ENCODE measurements at regions not wholly inside any gene's neighbourhood (a gene's known extent, or its start where the extent isn't known, plus 50 kb on each side); places are given as distances from the start of the nearest gene placed in this dataset.
"Not testable (repeated sequence)": the region's sequence is repeated elsewhere in the genome, so short reads cannot be mapped to it uniquely, and the experiment has no call there.

- TF ChIP-seq, protein P1, sequence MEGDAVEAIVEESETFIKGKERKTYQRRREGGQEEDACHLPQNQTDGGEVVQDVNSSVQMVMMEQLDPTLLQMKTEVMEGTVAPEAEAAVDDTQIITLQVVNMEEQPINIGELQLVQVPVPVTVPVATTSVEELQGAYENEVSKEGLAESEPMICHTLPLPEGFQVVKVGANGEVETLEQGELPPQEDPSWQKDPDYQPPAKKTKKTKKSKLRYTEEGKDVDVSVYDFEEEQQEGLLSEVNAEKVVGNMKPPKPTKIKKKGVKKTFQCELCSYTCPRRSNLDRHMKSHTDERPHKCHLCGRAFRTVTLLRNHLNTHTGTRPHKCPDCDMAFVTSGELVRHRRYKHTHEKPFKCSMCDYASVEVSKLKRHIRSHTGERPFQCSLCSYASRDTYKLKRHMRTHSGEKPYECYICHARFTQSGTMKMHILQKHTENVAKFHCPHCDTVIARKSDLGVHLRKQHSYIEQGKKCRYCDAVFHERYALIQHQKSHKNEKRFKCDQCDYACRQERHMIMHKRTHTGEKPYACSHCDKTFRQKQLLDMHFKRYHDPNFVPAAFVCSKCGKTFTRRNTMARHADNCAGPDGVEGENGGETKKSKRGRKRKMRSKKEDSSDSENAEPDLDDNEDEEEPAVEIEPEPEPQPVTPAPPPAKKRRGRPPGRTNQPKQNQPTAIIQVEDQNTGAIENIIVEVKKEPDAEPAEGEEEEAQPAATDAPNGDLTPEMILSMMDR (IDR thresholded peaks at IDR 0.05; ENCODE audit: insufficient read depth, low read length, poor library complexity, severe bottlenecking), result no peak
- H3K36me3 ChIP-seq (ENCODE audit: control insufficient read depth, insufficient read depth, low read length), result no peaks in the 10 kb centered on the region
- H3K27me3 ChIP-seq (replicated peaks; ENCODE audit: control insufficient read depth, insufficient read depth, low read length), result no peaks in the 10 kb centered on the region
- no peak overlapping the region for H3K4me3 ChIP-seq (replicated peaks; ENCODE audit: low read depth, low read length)
- DNase-seq (ENCODE audit: extremely low read depth, insufficient read length), result no peak
These were observed 174.2 kb upstream of the ATP10A start for GRCh38 chr15:26037369-26037768.

GRCh38 chr15:26033493-26033892 lies 170.4 kb upstream of the ATP10A start:
- no peak for DNase-seq (ENCODE audit: extremely low read depth, insufficient read length)
- H3K27me3 ChIP-seq (replicated peaks; ENCODE audit: control insufficient read depth, insufficient read depth, low read length), result no peaks in the 10 kb centered on the region
- TF ChIP-seq, protein P1 (IDR thresholded peaks at IDR 0.05; ENCODE audit: insufficient read depth, low read length, poor library complexity, severe bottlenecking), result no peak
- H3K4me3 ChIP-seq (replicated peaks; ENCODE audit: low read depth, low read length), result no peak overlapping the region
- H3K36me3 ChIP-seq (ENCODE audit: control insufficient read depth, insufficient read depth, low read length), result no peaks in the 10 kb centered on the region

GRCh38 chr15:26032162-26032846 lies 169.2 kb upstream of the ATP10A start:
- Histone ChIP-seq H3K27me3 (replicated peaks; ENCODE audit: control insufficient read depth, insufficient read depth, low read length) (no peaks in the 10 kb centered on the region), H3K36me3 (ENCODE audit: control insufficient read depth, insufficient read depth, low read length) (no peaks in the 10 kb centered on the region), H3K4me3 (replicated peaks; ENCODE audit: low read depth, low read length) (no peak overlapping the region)
- TF ChIP-seq, protein P1 (IDR thresholded peaks at IDR 0.05; ENCODE audit: insufficient read depth, low read length, poor library complexity, severe bottlenecking), result no peak
- DNase-seq (ENCODE audit: extremely low read depth, insufficient read length), result no peak

- H3K4me3 ChIP-seq (replicated peaks; ENCODE audit: low read depth, low read length); H3K27me3 ChIP-seq (replicated peaks; ENCODE audit: control insufficient read depth, insufficient read depth, low read length); H3K36me3 ChIP-seq (ENCODE audit: control insufficient read depth, insufficient read depth, low read length); DNase-seq (ENCODE audit: extremely low read depth, insufficient read length): not testable (repeated sequence)
These were observed 166.5 kb upstream of the ATP10A start for GRCh38 chr15:26029586-26029985.

DNA sequence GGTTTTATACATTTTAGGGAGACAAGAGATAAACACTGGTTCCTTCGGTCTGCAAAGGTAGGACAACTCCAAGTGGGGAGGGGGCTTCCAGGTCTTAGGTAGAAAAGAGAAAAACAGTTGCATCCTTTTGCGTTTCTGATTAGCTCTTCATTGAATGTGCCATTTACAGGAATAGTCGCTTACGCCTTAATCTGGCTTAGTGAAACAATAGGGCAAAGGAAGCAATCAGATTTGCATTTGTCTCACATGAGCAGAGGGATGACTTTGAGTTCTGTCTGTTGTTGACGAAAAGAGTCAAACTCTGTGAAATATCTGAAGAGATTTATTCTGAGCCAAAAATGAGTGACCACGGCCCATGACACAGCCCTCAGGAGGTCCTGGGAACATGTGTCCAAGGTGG lies 166.0 kb upstream of the ATP10A start:
- no peaks in the 10 kb centered on the region for H3K27me3 ChIP-seq (replicated peaks; ENCODE audit: control insufficient read depth, insufficient read depth, low read length)
- no peaks in the 10 kb centered on the region for H3K36me3 ChIP-seq (ENCODE audit: control insufficient read depth, insufficient read depth, low read length)
- no peak overlapping the region for H3K4me3 ChIP-seq (replicated peaks; ENCODE audit: low read depth, low read length)
- DNase-seq (ENCODE audit: extremely low read depth, insufficient read length), result no peak
- TF ChIP-seq, protein P1 (IDR thresholded peaks at IDR 0.05; ENCODE audit: insufficient read depth, low read length, poor library complexity, severe bottlenecking), result no peak

GRCh38 chr15:26028086-26028740 lies 165.1 kb upstream of the ATP10A start:
- Histone ChIP-seq H3K4me3 (replicated peaks; ENCODE audit: low read depth, low read length) (no peak overlapping the region), H3K36me3 (ENCODE audit: control insufficient read depth, insufficient read depth, low read length) (no peaks in the 10 kb centered on the region), H3K27me3 (replicated peaks; ENCODE audit: control insufficient read depth, insufficient read depth, low read length) (no peaks in the 10 kb centered on the region)
- TF ChIP-seq, protein P1 (IDR thresholded peaks at IDR 0.05; ENCODE audit: insufficient read depth, low read length, poor library complexity, severe bottlenecking), result no peak
- no peak for DNase-seq (ENCODE audit: extremely low read depth, insufficient read length)

DNA sequence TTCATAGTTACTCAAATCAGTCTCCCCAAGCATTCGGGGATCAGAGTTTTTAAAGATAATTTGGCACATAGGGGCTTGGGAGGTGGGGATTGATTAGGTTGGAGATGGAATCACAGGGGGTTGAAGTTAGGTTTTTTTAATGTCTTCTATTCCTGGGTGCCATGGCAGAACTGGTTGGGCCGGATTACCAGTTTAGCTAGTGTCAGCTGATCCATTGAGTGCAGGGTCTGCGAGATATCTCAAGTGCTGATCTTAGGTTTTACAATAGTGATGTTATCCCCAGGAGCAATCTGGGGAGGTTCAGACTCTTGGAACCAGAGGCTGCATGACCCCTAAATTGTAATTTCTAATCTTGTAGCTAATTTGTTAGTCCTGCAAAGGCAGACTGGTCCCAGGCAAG lies 163.5 kb upstream of the ATP10A start:
- not testable (repeated sequence) for H3K27me3 ChIP-seq (replicated peaks; ENCODE audit: control insufficient read depth, insufficient read depth, low read length); DNase-seq (ENCODE audit: extremely low read depth, insufficient read length); H3K36me3 ChIP-seq (ENCODE audit: control insufficient read depth, insufficient read depth, low read length); H3K4me3 ChIP-seq (replicated peaks; ENCODE audit: low read depth, low read length)
